KMS-11 (cell line): ENCODE measurements at regions not wholly inside any gene's neighbourhood (a gene's known extent, or its start where the extent isn't known, plus 50 kb on each side); places are given as distances from the start of the nearest gene placed in this dataset.

Source experiments
- H2AFZ ChIP-seq: fragments of 200-600 bp; sonication (generic); 2 replicates; pipeline ENCODE4 v1.6.1; 2016; ENCODE audit warnings: antibody characterized with exemption, mixed run types, low read depth
- H3K27ac ChIP-seq: fragments of 200-600 bp; sonication (generic); 2 replicates; pipeline ENCODE4 v1.6.1; 2016; ENCODE audit warnings: mild to moderate bottlenecking, mixed run types
- H3K27me3 ChIP-seq: fragments of 200-600 bp; sonication (generic); 2 replicates; pipeline ENCODE4 v1.6.1; 2017; ENCODE audit warnings: mild to moderate bottlenecking, low read depth, mixed run types, moderate library complexity; ENCODE audit not compliant: insufficient read depth
- H3K36me3 ChIP-seq: fragments of 200-600 bp; sonication (generic); 2 replicates; pipeline ENCODE4 v1.6.1; 2017; ENCODE audit warnings: mild to moderate bottlenecking, mixed run types; ENCODE audit not compliant: insufficient read depth
- H3K4me1 ChIP-seq: fragments of 200-600 bp; sonication (generic); 2 replicates; pipeline ENCODE4 v1.6.1; 2016; ENCODE audit warnings: mild to moderate bottlenecking, low read depth, mixed run types; ENCODE audit not compliant: poor library complexity, severe bottlenecking
- H3K4me2 ChIP-seq: fragments of 200-600 bp; sonication (generic); 2 replicates; pipeline ENCODE4 v1.7.0; 2016; ENCODE audit warnings: mild to moderate bottlenecking, mixed run types
- H3K4me3 ChIP-seq: fragments of 200-600 bp; sonication (generic); IDR thresholded peaks from 2 replicates; pipeline ENCODE4 v1.6.1; 2017; ENCODE audit warnings: low read depth, low read length, mixed read lengths; ENCODE audit not compliant: insufficient read depth
- H3K79me2 ChIP-seq: fragments of 200-600 bp; sonication (generic); 2 replicates; pipeline ENCODE4 v1.6.1; 2016; ENCODE audit warnings: low read depth, mixed run types; ENCODE audit not compliant: insufficient read depth
- H3K9ac ChIP-seq: fragments of 200-600 bp; sonication (generic); 2 replicates; pipeline ENCODE4 v1.6.1; 2016; ENCODE audit warnings: mild to moderate bottlenecking, mixed run types
- H4K20me1 ChIP-seq: fragments of 200-600 bp; sonication (generic); 2 replicates; pipeline ENCODE4 v1.6.1; 2016; ENCODE audit warnings: mild to moderate bottlenecking, mixed run types; ENCODE audit not compliant: insufficient read depth
- CTCF ChIP-seq: fragments of 200-600 bp; sonication (generic); conservative IDR thresholded peaks from 2 replicates; pipeline ENCODE4 v1.6.1; 2017; ENCODE audit warnings: low read depth, mild to moderate bottlenecking, antibody characterized with exemption, low read length, moderate library complexity, mixed read lengths

GRCh38 chr2:188189356-188189755, 102.3 kb upstream of the GULP1 start:
- Histone ChIP-seq H3K4me3 (no peak overlapping the region), H4K20me1 (no peaks in the 10 kb centered on the region), H3K4me2 (no peak overlapping the region), H3K79me2 (no peaks in the 10 kb centered on the region), H3K4me1 (peaks cover 43% of the 10 kb centered on the region), H3K36me3 (no peaks in the 10 kb centered on the region), H2AFZ (no peak overlapping the region), H3K9ac (no peak overlapping the region), H3K27ac (no peak overlapping the region), H3K27me3 (no peaks in the 10 kb centered on the region)
- TF ChIP-seq CTCF = no peak

GRCh38 chr2:188193230-188193629, 98.4 kb upstream of the GULP1 start:
- Histone ChIP-seq H3K27me3 (no peaks in the 10 kb centered on the region), H3K36me3 (no peaks in the 10 kb centered on the region), H3K4me2 (no peak overlapping the region), H3K9ac (no peak overlapping the region), H3K4me3 (no peak overlapping the region), H3K4me1 (peaks cover 19% of the 10 kb centered on the region), H3K79me2 (no peaks in the 10 kb centered on the region), H3K27ac (no peak overlapping the region), H4K20me1 (no peaks in the 10 kb centered on the region), H2AFZ (no peak overlapping the region)
- no peak for TF ChIP-seq CTCF

- no peaks in the 10 kb centered on the region for H4K20me1 ChIP-seq
- peaks cover 6% of the 10 kb centered on the region for H3K4me1 ChIP-seq
- no peaks in the 10 kb centered on the region for H3K79me2 ChIP-seq
- no peak overlapping the region for H3K9ac ChIP-seq
- H3K27me3 ChIP-seq = no peaks in the 10 kb centered on the region
- H3K4me2 ChIP-seq = no peak overlapping the region
- no peaks in the 10 kb centered on the region for H3K36me3 ChIP-seq
- H3K4me3 ChIP-seq = no peak overlapping the region
- H3K27ac ChIP-seq = no peak overlapping the region
- no peak overlapping the region for H2AFZ ChIP-seq
- no peak for TF ChIP-seq CTCF
These were observed 95.2 kb upstream of the GULP1 start for GRCh38 chr2:188196343-188197008.

GRCh38 chr2:188199716-188200128, 92.0 kb upstream of the GULP1 start:
- Histone ChIP-seq H3K4me1 (no peaks in the 10 kb centered on the region), H3K4me3 (no peak overlapping the region), H3K27me3 (no peaks in the 10 kb centered on the region), H3K4me2 (no peak overlapping the region), H3K27ac (no peak overlapping the region), H3K36me3 (no peaks in the 10 kb centered on the region), H3K9ac (no peak overlapping the region), H2AFZ (no peak overlapping the region), H4K20me1 (no peaks in the 10 kb centered on the region), H3K79me2 (no peaks in the 10 kb centered on the region)
- no peak for TF ChIP-seq CTCF
